ENCODE measurements at regions not wholly inside any gene's neighbourhood (a gene's known extent, or its start where the extent isn't known, plus 50 kb on each side); places are given as distances from the start of the nearest gene placed in this dataset.

- TF ChIP-seq, protein P1, sequence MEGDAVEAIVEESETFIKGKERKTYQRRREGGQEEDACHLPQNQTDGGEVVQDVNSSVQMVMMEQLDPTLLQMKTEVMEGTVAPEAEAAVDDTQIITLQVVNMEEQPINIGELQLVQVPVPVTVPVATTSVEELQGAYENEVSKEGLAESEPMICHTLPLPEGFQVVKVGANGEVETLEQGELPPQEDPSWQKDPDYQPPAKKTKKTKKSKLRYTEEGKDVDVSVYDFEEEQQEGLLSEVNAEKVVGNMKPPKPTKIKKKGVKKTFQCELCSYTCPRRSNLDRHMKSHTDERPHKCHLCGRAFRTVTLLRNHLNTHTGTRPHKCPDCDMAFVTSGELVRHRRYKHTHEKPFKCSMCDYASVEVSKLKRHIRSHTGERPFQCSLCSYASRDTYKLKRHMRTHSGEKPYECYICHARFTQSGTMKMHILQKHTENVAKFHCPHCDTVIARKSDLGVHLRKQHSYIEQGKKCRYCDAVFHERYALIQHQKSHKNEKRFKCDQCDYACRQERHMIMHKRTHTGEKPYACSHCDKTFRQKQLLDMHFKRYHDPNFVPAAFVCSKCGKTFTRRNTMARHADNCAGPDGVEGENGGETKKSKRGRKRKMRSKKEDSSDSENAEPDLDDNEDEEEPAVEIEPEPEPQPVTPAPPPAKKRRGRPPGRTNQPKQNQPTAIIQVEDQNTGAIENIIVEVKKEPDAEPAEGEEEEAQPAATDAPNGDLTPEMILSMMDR (conservative IDR thresholded peaks at IDR 0.05; ENCODE audit: low read length), result no peak
- no peak for TF ChIP-seq EZH2phosphoT487 (IDR thresholded peaks at IDR 0.05; ENCODE audit: borderline replicate concordance, low read depth, low read length)
Observed at GRCh38 chr15:69880571-69881301, 217.0 kb downstream of the TLE3 start.
